GM18870 (cell line): ENCODE measurements at regions not wholly inside any gene's neighbourhood (a gene's known extent, or its start where the extent isn't known, plus 50 kb on each side); places are given as distances from the start of the nearest gene placed in this dataset.
"Not testable (repeated sequence)": the region's sequence is repeated elsewhere in the genome, so short reads cannot be mapped to it uniquely, and the experiment has no call there.

ENCODE experiments used
- ATAC-seq: cut with Tn5 transposase; IDR thresholded peaks from one replicate; pipeline ENCODE4 v1.9.1; 2021; ENCODE audit warnings: moderate library complexity; ENCODE audit not compliant: unreplicated experiment

DNA sequence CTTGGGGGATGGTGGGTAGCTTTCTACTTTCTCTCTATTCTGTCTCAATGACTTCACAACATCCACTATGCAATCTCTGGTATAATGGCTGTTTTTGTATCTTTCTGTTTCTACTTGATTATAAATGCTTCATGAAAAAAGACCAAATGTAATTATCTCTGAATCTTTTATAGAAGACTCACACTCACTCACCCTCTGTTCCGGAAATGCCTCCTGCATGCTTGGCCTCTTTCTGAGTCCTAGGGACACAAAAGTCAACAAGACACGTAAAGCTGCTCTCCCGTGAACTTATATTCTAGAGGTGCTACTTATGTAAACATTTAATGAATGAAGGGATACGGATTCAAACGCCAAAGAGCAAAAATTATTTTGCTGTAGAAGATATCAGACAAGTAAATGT is 502.2 kb upstream of the SOX11 start:
- ATAC-seq = no peak

DNA sequence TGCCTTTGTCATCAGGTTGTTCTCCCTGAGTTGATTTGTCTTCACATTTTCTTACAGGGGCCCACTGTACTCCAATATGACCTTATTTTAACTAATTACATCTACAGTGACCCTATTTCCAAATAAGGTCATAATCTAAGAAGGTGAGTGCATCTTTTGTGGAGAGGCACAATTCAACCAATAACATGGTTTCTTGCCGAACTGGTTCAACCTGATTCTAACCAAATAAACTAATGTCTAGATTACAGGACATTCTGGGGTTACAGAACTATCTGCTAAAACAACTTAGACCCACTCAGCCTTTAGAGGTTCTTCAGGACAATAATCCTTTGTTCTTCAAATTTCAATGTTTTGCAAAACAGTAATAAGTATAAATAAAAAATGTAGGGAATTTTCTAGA is 496.5 kb upstream of the SOX11 start:
- no peak for ATAC-seq

DNA sequence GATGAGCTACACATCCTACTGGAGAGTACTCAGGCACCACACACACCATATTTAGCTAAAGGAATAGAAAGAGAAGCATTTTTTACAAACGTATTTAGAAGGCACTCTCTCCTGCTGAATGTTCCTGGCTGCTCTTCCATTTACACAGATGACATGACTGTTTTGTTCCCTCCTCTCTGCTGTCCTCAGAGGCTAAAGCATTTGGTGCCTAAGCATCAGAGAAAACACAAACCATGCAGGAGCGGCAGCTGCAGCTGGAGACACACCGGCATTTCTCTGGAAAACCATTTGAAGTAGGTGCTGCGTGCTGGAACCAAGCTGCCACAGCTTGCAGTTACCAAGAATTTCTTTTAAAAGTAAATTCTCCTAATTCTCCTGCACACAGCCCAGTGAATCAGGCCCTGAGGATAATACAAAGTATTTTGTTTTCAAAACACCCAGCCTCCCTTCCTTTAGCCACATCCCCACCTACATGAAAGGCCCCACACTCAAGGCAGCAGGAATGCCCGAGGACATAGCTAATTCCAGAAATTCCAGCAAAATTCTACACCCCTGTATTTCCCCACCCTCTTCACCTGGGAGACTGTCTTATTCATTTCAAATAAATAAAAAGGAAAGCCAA is 488.9 kb upstream of the SOX11 start:
- ATAC-seq = no peak

DNA sequence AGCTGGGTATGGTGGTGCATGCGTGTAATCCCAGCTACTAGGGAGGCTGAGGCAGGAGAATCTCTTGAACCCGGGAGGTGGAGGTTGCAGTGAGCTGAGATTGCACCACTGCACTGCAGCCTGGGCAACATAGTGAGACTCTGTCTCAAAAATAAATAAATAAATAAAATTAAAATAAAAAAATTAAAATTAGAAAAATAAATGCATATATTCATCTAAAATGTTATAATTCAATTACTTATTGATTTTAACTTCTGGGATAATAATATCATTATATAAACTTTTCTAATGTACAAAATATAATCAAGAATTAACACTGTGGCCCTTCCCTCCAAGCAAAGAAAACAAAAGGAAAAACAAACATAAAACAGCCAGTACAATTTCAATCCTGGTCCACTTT is 485.4 kb upstream of the SOX11 start:
- ATAC-seq = not testable (repeated sequence)

DNA sequence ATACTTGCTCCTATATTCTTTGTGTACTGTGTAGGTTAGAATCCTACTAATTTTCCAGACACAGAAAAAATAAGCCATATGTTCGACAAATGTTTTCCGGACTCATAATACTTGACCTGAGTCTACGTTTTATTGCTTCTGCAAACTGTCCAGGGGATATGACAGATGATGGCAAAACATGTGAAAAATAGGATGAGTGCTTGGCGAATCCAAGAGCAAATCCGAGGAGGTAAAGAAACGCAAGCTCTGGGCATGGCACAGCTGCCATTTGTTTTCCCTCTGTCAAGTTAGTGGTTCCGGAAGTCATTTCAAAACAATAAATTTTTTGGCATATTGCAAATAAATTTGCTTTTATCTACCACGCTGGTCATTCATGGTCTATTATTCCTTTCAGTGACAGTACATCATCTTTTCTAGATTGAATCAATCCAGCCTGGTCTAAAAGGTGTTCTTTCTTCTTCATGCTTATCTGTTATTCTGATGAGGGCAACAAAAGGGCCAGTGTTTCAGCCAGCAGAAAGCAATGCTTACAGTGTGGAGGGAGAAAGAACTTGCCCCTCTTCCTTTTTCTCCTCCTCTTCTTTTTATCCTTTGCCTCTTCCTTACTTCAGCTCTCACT is 476.1 kb upstream of the SOX11 start:
- ATAC-seq = no peak

DNA sequence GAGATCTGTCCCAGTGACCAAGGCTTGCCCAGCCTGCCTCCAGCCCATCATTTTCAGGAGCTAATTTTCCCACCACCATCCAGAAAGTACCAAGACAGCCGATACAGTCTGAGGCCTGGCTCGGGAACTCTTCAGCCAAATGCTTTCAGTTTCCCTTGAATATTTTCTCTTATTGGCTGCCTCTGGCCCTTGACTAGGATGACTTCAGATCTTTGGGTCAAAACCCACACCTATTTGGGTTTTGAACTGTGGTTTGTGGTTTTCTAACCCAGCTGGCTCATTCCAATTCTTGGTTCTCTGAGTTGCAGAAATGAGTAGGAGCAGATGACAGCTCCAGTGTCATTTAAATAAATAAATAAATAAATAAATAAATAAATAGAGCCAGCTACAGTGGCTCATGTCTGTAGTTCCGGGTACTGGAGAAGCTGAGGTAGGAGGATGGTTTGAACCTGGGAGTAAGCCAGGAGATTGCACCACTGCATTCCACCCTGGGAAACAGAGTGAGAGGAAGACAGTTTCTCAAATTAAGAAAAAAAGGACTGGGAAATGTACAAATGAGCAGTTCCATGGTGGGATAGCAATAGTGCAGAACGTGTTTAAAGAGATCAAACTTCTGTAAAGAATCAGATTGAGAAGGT is 465.0 kb upstream of the SOX11 start:
- no peak for ATAC-seq

DNA sequence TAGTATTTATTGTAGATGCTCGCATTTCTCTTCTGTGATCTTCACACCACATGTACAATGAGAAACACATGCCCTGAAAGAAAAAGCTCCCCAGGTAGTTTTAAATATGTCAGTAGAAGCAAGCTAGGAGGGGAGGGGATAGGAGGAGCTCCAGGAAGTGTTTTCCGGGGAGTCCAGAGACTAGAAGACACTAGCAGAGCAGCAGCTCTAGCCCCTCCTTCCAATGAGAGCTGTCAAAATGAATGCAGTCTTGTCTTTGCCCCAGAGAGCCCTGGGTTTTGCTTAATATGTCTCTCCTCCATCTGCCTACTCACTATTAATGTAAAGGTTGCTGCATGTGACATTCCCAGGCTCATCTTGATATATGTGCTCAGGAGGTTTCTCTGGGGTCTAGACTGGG is 462.6 kb upstream of the SOX11 start:
- no peak for ATAC-seq

DNA sequence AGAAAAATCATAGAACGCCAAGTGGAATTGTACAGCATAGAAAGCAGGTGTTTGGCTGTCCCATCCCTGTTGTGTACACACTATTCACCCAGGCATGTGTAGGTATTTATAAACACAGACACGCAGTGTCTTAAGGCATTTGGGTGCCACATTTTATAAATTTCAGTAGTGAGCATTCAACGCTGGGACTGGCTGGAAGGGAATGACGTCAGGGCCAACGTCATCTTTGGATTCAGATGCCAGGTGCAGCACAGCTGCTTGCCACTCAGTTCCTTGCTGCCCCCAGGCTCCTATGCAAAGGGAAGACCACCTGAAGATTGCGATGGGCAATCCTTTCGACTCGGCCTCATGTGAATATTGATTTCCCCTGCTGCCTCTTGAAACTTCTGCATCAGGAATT is 461.7 kb upstream of the SOX11 start:
- ATAC-seq = no peak

DNA sequence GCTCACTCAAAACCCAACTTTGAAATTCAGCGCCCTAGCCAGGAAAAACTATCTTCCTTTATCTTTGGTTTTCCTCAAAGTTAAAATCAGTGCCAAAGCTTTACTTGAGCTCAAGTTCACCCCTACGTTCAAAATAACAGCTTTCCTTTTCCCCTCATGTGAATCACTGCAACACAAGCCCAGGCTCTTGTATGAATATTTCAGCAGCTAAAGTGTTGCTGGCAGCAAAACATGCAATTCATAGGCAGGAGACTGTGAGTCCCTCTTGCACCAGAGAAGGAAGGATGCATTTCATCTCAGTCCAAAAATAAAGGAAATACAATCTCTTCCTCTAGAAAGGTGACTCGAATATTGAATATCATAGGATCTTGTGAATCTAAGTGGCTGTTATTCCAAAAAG is 461.3 kb upstream of the SOX11 start:
- no peak for ATAC-seq

DNA sequence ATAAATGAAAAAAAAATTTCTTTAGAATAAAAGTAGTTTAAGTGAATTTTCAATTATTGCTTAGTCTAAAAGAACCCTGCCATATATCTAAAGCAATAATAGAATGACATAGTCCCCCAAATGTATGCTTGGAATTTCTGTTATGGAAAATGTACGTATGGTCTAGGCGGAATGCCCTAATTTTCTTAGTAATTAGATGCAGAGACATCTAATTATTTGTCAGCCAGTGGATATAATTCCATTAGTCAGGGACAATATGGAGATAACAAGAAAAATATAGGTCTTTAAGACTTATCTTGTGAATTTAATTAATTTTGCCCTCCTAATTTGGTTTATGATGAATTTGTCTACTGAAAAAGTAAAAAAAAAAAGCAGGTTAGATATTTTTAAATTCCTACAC is 460.9 kb upstream of the SOX11 start:
- no peak for ATAC-seq

DNA sequence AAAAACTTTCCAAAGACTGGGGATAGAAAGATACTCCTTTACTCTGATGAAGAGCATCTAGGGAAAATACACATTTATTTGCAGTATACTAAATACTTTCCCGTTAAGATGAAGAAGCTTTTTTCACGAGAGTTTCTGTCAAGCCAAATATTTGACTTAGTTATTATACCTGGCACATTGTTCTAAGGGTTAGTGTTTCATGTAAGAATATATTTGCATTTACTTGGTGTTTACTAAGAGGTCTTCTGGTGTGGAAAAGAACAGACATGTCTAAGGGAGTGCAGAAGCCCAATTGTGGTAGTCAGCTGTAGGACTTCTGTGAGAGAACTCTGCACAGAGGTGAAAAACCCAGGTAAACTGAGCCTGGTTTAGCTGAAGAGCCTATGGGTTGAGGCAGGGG is 457.6 kb upstream of the SOX11 start:
- ATAC-seq = no peak

DNA sequence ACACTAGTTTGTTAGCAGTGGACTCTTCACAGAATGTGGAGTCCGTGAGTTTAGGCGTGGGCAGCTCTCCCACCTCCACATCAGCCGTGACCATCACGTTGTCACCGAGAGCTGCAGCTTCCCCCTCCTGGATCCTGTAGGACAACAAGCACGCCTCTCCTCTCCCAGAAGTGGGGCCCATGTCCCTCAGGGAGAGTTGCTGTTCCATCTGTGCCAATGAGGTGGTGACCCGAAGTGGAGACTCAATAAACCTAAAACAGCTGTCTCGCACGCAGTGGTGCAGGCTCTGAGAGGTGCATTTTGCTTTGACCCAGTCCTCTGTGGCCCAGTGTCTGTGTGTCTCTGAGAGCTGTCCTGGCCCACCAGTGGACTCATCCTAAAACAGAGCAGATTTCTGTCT is 456.5 kb upstream of the SOX11 start:
- ATAC-seq = no peak

DNA sequence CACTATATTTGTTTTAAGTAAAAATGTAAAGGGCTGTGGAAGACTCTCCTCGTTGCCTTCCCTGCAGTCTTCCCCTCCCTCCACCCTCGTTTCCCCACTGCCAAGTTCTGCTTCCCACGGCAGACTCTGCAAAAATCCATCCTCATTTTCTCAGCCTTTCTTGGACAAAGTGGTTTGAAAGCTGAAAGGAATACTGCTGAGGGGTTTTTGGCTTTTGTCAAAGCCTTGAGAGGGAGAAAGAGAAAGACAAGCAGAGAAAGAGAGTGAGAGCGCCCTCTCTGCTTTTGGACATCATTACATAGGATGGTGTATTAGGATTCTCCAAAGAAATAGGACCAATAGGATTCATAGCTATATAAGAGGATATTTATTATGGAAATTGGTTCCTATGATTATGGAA is 455.9 kb upstream of the SOX11 start:
- no peak for ATAC-seq

DNA sequence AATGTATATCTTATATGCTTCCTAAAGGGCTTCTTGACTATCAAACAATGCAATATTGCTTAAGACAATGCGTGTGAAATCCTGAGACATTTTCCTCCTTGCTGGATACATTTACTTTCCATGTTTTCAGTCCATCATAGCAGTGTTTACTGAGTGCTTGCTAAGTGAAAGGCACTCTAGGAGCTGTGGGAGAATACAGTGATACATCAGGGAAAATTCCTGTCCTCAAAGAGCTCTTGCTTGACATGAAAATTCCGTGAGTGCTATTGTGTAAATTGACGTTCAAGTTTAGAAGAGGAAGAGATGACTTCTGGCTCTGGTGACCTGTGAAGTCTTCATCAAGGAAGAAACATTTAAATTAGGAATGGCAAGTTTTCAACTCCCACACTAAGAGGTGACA is 449.4 kb upstream of the SOX11 start:
- ATAC-seq = no peak

DNA sequence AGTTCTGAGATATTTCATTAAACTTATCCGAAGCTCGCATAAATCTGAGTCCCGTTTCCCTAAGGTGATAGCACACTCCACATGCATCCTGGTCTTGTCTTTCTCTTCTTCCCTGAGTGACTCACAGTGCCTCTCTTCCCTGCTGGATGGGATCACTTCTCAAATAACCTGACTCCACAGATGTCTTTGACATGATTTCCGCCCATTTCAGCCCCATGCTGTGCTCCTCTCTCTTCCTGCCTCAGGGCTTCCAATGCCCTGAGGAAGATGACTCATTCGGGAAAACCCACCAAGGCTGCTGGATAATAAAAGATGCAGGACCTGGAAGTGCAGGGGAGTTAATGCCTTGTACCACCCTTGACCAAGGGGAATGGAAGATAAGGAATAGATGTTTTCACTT is 441.7 kb upstream of the SOX11 start:
- no peak for ATAC-seq

DNA sequence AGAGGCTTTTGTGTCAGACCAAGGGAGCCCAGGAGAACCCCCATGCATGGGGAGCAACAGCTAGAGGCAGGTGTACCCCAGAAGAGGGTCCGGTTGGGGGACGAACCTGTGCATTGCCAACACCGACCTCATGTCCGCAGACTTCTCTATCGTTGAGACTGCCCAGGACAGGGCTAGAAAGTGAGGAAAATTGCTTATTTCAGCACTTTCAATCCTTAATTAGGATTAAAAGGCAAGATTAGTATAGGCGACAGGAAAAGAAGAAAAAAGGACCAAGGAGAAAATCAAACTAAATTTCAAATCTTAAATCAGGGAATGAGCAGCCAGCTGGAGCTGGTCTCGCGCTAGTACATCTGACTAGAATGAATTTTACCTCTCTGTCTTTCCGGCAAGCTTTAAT is 438.9 kb upstream of the SOX11 start:
- ATAC-seq = no peak

DNA sequence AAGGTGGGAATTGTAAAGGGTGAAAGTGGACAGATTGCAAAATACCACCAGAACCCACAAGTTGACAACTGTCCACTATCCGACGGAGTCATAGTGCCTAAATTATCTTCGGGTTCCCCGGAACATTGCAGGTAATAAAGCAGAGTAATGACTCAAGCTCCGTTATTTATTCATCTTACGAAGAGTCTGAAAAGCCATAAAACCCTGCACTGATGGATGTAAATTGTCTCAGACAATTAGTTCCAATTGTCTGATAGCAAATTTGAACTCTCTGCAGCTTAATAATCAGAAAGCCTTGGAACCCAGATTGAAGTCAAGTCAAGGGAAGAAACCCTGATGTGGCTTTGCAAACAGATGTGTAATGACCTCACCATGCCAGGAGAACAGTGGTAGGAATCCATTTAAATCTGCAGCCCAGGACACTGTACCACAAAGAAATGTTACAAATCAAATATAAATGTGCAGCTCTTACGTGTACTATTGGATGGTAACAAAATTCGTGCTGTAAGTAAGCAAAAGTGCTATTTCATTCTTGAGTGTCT is 437.3 kb upstream of the SOX11 start:
- no peak for ATAC-seq

DNA sequence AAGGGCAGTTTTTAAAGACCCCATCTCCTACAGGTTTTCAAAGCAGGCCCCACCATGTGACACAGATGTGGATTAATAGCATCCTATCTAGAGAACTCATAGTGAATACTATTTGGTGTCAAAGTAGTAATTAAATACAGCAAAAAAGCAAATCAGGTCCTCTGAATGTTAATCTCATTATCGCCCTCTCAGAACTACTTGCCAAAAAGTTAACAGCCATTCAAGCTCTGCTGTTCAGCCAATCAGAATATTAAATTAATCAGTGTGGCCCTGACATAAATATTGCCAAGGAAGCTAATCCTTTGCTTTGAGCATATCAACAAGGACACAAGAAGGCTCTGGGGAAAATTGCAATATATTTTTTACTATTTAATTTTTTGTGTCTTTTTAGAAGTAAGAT is 428.9 kb upstream of the SOX11 start:
- ATAC-seq = no peak

DNA sequence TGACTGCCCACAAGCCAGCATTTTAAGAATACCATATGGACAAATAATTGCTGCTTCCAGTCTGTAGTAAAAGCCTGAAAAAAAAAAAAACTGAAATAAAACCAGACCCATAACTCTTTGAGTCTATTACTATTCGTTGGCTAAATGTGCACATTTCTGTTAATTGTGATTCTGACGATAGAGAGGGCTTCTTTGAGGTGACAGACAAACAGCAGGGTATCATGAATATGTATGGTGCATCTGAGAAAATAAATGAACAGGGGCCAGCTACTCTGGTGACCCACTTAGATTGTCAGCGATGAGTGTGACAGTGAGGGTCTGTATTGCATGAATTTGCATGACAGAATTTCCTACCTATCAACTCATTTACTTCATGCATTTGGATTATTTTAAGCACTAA is 427.8 kb upstream of the SOX11 start:
- no peak for ATAC-seq

DNA sequence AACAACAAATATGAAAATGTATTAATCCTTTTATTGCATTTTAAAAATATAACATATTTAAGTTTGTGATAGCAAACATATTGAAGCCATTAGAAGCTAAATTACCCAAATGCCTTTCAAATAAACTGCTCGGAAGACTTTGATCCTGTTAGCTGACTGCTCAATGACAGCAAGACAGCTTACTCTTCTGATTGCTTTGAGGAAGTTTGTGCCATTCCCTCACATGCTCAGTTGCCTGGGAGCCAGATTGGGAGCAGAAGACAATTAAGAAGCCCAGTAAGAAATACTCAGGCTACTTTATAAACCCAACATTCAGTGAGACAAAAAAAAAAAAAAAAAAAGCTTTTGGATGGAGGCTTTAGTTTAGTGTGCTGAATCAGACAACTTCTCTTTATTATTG is 407.1 kb upstream of the SOX11 start:
- no peak for ATAC-seq

DNA sequence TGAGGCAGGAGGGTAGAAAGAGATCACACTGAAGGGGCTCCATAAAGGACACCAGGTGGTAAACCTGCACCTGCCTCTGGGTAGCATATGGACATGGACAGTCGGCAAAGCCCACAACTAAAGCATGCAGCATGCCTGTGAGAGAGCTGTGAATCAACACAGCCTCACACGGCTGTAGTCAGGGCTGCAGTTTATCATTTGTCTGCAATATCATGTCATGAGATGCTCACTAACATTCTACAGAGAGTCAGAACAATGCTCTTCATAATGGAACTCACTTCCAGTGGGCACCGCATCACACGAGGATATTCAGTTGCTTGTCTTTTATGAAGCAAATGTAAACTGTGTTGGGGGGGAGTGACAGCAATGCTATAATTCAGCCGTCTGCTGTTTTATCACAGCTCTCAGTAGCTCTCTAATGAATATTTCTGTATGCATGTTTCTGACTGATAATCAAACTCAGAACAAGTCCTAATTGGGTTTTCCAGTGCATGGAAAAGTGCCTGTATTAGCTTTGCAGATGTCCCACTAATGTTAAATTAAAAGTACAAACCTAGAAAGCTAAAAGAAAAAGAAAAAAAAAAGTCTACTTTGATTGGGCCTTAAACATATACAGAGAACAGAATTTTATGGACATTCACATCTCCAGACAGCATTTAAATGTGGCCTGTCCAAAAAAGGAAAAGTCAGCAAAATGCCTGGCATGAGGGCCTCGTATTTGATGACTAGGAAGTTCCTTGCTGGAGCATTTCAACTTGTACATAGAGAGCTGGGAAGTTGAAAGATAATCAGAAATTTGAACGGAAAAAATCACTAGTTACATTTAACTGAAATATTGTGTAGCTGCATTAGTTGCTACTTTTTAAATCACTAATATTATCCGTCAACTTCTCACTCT is 406.1 kb upstream of the SOX11 start:
- ATAC-seq = no peak
